A549 (cell line): ENCODE measurements at regions not wholly inside any gene's neighbourhood (a gene's known extent, or its start where the extent isn't known, plus 50 kb on each side); places are given as distances from the start of the nearest gene placed in this dataset.

Experiments used
- CTCF ChIP-seq: fragments of >200 bp; sonication (Bioruptor Twin); formaldehyde crosslinking; IDR thresholded peaks from 3 replicates; pipeline ENCODE4 v1.5.1; 2016
- EHF ChIP-seq: fragments of 250-450 bp; sonication (Bioruptor Pico); IDR thresholded peaks from 2 replicates; pipeline ENCODE4 v1.5.0; 2020; ENCODE audit warnings: mild to moderate bottlenecking
- TF ChIP-seq, protein P1 (sequence below): IDR thresholded peaks from 2 replicates; pipeline ENCODE4 v1.6.1; 2012

GRCh38 chr14:87285506-87285905, 707.5 kb downstream of the GALC start:
- TF ChIP-seq CTCF (no peak), EHF (no peak)
- TF ChIP-seq, protein P1, sequence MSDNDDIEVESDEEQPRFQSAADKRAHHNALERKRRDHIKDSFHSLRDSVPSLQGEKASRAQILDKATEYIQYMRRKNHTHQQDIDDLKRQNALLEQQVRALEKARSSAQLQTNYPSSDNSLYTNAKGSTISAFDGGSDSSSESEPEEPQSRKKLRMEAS: no peak
